ENCODE measurements at regions not wholly inside any gene's neighbourhood (a gene's known extent, or its start where the extent isn't known, plus 50 kb on each side); places are given as distances from the start of the nearest gene placed in this dataset.

GRCh38 chrX:568311-568710 is 62.3 kb upstream of the SHOX start:
- H3K27ac Mint-ChIP-seq (ENCODE audit: unreplicated experiment): no peak overlapping the region
- no peaks in the 10 kb centered on the region for H3K36me3 Mint-ChIP-seq (ENCODE audit: unreplicated experiment)
- H3K27me3 Mint-ChIP-seq (ENCODE audit: unreplicated experiment): peaks cover 5% of the 10 kb centered on the region
- no peaks in the 10 kb centered on the region for H3K4me1 Mint-ChIP-seq (ENCODE audit: low read depth, unreplicated experiment)
- H3K4me3 Mint-ChIP-seq (ENCODE audit: unreplicated experiment): no peak overlapping the region
- TF ChIP-seq, protein P1, sequence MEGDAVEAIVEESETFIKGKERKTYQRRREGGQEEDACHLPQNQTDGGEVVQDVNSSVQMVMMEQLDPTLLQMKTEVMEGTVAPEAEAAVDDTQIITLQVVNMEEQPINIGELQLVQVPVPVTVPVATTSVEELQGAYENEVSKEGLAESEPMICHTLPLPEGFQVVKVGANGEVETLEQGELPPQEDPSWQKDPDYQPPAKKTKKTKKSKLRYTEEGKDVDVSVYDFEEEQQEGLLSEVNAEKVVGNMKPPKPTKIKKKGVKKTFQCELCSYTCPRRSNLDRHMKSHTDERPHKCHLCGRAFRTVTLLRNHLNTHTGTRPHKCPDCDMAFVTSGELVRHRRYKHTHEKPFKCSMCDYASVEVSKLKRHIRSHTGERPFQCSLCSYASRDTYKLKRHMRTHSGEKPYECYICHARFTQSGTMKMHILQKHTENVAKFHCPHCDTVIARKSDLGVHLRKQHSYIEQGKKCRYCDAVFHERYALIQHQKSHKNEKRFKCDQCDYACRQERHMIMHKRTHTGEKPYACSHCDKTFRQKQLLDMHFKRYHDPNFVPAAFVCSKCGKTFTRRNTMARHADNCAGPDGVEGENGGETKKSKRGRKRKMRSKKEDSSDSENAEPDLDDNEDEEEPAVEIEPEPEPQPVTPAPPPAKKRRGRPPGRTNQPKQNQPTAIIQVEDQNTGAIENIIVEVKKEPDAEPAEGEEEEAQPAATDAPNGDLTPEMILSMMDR (IDR thresholded peaks at IDR 0.05; ENCODE audit: partially characterized antibody, unreplicated experiment): no peak
- no peak for DNase-seq
- peaks cover 5% of the 10 kb centered on the region for H3K9me3 Mint-ChIP-seq (ENCODE audit: unreplicated experiment)

- Mint-ChIP-seq H3K4me1 (ENCODE audit: low read depth, unreplicated experiment) (no peaks in the 10 kb centered on the region), H3K9me3 (ENCODE audit: unreplicated experiment) (peaks cover 2% of the 10 kb centered on the region), H3K27ac (ENCODE audit: unreplicated experiment) (no peak overlapping the region), H3K4me3 (ENCODE audit: unreplicated experiment) (no peak overlapping the region), H3K27me3 (ENCODE audit: unreplicated experiment) (no peaks in the 10 kb centered on the region), H3K36me3 (ENCODE audit: unreplicated experiment) (no peaks in the 10 kb centered on the region)
- DNase-seq: no peak
- TF ChIP-seq, protein P1 (IDR thresholded peaks at IDR 0.05; ENCODE audit: partially characterized antibody, unreplicated experiment): no peak
Observed at GRCh38 chrX:572538-573124, 58.0 kb upstream of the SHOX start.

DNA sequence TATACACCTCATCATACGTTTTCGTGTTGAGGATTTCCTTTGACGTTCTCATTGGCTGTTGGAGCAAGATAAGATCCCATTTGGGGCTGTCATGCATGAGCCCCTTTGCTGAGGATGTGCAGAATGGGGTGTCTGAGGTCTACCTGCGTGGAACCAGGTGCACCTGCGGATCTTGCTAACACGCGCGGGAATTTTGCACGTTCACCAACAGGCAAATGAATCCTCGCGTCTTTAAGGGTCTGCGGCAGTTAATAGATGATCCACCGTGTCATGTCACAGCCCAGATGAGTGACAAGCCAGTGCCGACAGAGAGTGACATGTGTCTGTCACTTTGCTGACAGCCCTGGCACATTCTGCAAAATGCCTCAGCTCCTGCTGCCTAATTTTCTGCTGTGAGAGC is 56.3 kb upstream of the SHOX start:
- no peak for DNase-seq
- TF ChIP-seq, protein P1 (IDR thresholded peaks at IDR 0.05; ENCODE audit: partially characterized antibody, unreplicated experiment): no peak
- Mint-ChIP-seq H3K27ac (ENCODE audit: unreplicated experiment) (no peak overlapping the region), H3K36me3 (ENCODE audit: unreplicated experiment) (no peaks in the 10 kb centered on the region), H3K4me3 (ENCODE audit: unreplicated experiment) (no peak overlapping the region), H3K9me3 (ENCODE audit: unreplicated experiment) (peaks cover 2% of the 10 kb centered on the region), H3K4me1 (ENCODE audit: low read depth, unreplicated experiment) (no peaks in the 10 kb centered on the region), H3K27me3 (ENCODE audit: unreplicated experiment) (peaks cover 2% of the 10 kb centered on the region)

GRCh38 chrX:574830-575229 is 55.8 kb upstream of the SHOX start:
- DNase-seq: no peak
- no peaks in the 10 kb centered on the region for H3K36me3 Mint-ChIP-seq (ENCODE audit: unreplicated experiment)
- H3K4me1 Mint-ChIP-seq (ENCODE audit: low read depth, unreplicated experiment): no peaks in the 10 kb centered on the region
- H3K27me3 Mint-ChIP-seq (ENCODE audit: unreplicated experiment): peaks cover 2% of the 10 kb centered on the region
- TF ChIP-seq, protein P1 (IDR thresholded peaks at IDR 0.05; ENCODE audit: partially characterized antibody, unreplicated experiment): no peak
- peaks cover 2% of the 10 kb centered on the region for H3K9me3 Mint-ChIP-seq (ENCODE audit: unreplicated experiment)
- H3K4me3 Mint-ChIP-seq (ENCODE audit: unreplicated experiment): no peak overlapping the region
- H3K27ac Mint-ChIP-seq (ENCODE audit: unreplicated experiment): no peak overlapping the region

- Mint-ChIP-seq H3K36me3 (ENCODE audit: unreplicated experiment) (no peaks in the 10 kb centered on the region), H3K27ac (ENCODE audit: unreplicated experiment) (no peak overlapping the region), H3K4me1 (ENCODE audit: low read depth, unreplicated experiment) (no peaks in the 10 kb centered on the region), H3K4me3 (ENCODE audit: unreplicated experiment) (no peak overlapping the region), H3K27me3 (ENCODE audit: unreplicated experiment) (peaks cover 2% of the 10 kb centered on the region), H3K9me3 (ENCODE audit: unreplicated experiment) (peaks cover 2% of the 10 kb centered on the region)
- TF ChIP-seq, protein P1 (IDR thresholded peaks at IDR 0.05; ENCODE audit: partially characterized antibody, unreplicated experiment): no peak
- DNase-seq: no peak
Observed at GRCh38 chrX:576904-577560, 53.6 kb upstream of the SHOX start.

Data from glutamatergic neuron (in vitro differentiated cells).